GM12878 (cell line): ENCODE measurements at regions not wholly inside any gene's neighbourhood (a gene's known extent, or its start where the extent isn't known, plus 50 kb on each side); places are given as distances from the start of the nearest gene placed in this dataset.

Experiments
- ATAC-seq: fragments of 200-7000 bp; cut with Tn5 transposase; 3 replicates; pipeline ENCODE4 v1.9.1; 2020; ENCODE audit warnings: mild to moderate bottlenecking, moderate library complexity
- BruUV-seq: library from RNA; stranded (reverse); fragments of 400-500 nt; replicated peaks from 2 replicates; lab custom pipeline; 2021; lab: Mats Ljungman, UMichigan
- CTCF ChIA-PET: fragments of 300-600 bp; sonication (Branson Sonifier 250); formaldehyde crosslinking; extraction: SDS; loops from one replicate; lab custom pipeline; 2021; ENCODE audit warnings: inconsistent platforms; lab: Yijun Ruan, JAX
- POLR2A ChIA-PET: fragments of 350-600 bp; formaldehyde crosslinking; extraction: SDS; loops from one replicate; lab custom pipeline; 2021; ENCODE audit warnings: inconsistent platforms; lab: Charles Lee
- RAD21 ChIA-PET: fragments of 300-600 bp; sonication (Branson Sonifier 250); formaldehyde crosslinking; loops from one replicate; lab custom pipeline; 2023; ENCODE audit warnings: antibody characterized with exemption; ENCODE audit not compliant: unreplicated experiment; lab: Charles Lee
- SMC1A ChIA-PET: fragments of 300-600 bp; sonication (Branson Sonifier 250); formaldehyde crosslinking; loops from one replicate; lab custom pipeline; 2023; ENCODE audit not compliant: unreplicated experiment, uncharacterized antibody; lab: Charles Lee
- DNase-seq: peaks from one replicate; pipeline ENCODE4 v3.0.0-alpha.2; 2011; ENCODE audit warnings: low read depth, low spot score
- FAIRE-seq: peaks from 3 replicates; lab custom pipeline; 2011; peaks lifted over from hg19 to GRCh38; lab: Jason Lieb, UNC
- H2AFZ ChIP-seq: 2 replicates; pipeline ENCODE4 v1.6.0; 2011; ENCODE audit warnings: low read depth, low read length, control low read depth; ENCODE audit not compliant: control insufficient read depth
- H3K27ac ChIP-seq: 2 replicates; pipeline ENCODE4 v1.5.1; 2011; ENCODE audit warnings: control low read depth; ENCODE audit not compliant: control insufficient read depth, insufficient read depth
- H3K27me3 ChIP-seq, 2 experiments: replicated peaks in 1 of 2; 2 replicates each; pipeline versions ENCODE4 v1.6.0 to v1.6.1; 2011; ENCODE audit warnings: low read length in 1 of 2; ENCODE audit not compliant: control insufficient read depth in 2 of 2, insufficient read depth in 2 of 2
- H3K36me3 ChIP-seq, 2 experiments: 2 replicates each; pipeline ENCODE4 v1.5.1; 2011; ENCODE audit warnings: low read length in 1 of 2; ENCODE audit not compliant: control insufficient read depth in 2 of 2, insufficient read depth in 2 of 2
- H3K4me1 ChIP-seq: 2 replicates; pipeline ENCODE4 v1.6.1; 2011; ENCODE audit warnings: mild to moderate bottlenecking, low read length, moderate library complexity, mixed read lengths; ENCODE audit not compliant: control insufficient read depth, insufficient read depth
- H3K4me2 ChIP-seq: 2 replicates; pipeline ENCODE4 v1.6.0; 2011; ENCODE audit warnings: control low read depth; ENCODE audit not compliant: control insufficient read depth, insufficient read depth
- H3K4me3 ChIP-seq: fragments of 200-600 bp; sonication (generic); 2 replicates; pipeline ENCODE4 v1.5.1; 2016
- H3K79me2 ChIP-seq: 2 replicates; pipeline ENCODE4 v1.6.0; 2011; ENCODE audit warnings: low read length; ENCODE audit not compliant: control insufficient read depth, insufficient read depth
- H3K9ac ChIP-seq: 2 replicates; pipeline ENCODE4 v1.8.0; 2011; ENCODE audit warnings: low read length, control low read depth, mixed read lengths; ENCODE audit not compliant: control insufficient read depth, insufficient read depth
- H3K9me3 ChIP-seq: replicated peaks from 3 replicates; pipeline ENCODE4 v1.5.1; 2011; ENCODE audit warnings: mild to moderate bottlenecking, low read length; ENCODE audit not compliant: control insufficient read depth, insufficient read depth
- H4K20me1 ChIP-seq: 2 replicates; pipeline ENCODE4 v1.6.0; 2011; ENCODE audit not compliant: control insufficient read depth, insufficient read depth
- ATF7 ChIP-seq: fragments of 450-650 bp; IDR thresholded peaks from 2 replicates; pipeline ENCODE4 v1.6.1; 2016; ENCODE audit warnings: low read depth, mild to moderate bottlenecking
- BHLHE40 ChIP-seq, 2 experiments: fragments of 450-650 bp in 1 of 2; IDR thresholded peaks; 2 replicates each; pipeline ENCODE4 v1.6.1; 2011 to 2017; ENCODE audit warnings: low read depth in 2 of 2, borderline replicate concordance in 1 of 2, improper control_type of control experiment in 1 of 2, low read length in 1 of 2, mild to moderate bottlenecking in 1 of 2
- BRCA1 ChIP-seq: IDR thresholded peaks from 2 replicates; pipeline ENCODE4 v1.6.1; 2011; ENCODE audit warnings: low read depth, low read length, improper control_type of control experiment
- CHD2 ChIP-seq: IDR thresholded peaks from 2 replicates; pipeline ENCODE4 v1.6.1; 2011; ENCODE audit warnings: low read depth, low read length, improper control_type of control experiment, borderline replicate concordance
- JUNB ChIP-seq: IDR thresholded peaks from 2 replicates; pipeline ENCODE4 v1.6.1; 2016; ENCODE audit warnings: antibody characterized with exemption, mild to moderate bottlenecking
- MTA3 ChIP-seq: IDR thresholded peaks from 2 replicates; pipeline ENCODE4 v1.6.1; 2012; ENCODE audit warnings: low read length, inconsistent platforms, borderline replicate concordance
- NR2C1 ChIP-seq: fragments of 450-650 bp; IDR thresholded peaks from 2 replicates; pipeline ENCODE4 v1.6.1; 2017; ENCODE audit warnings: antibody characterized with exemption, mild to moderate bottlenecking, moderate library complexity
- POLR2A ChIP-seq: IDR thresholded peaks from 2 replicates; pipeline ENCODE4 v1.6.1; 2011; ENCODE audit warnings: low read depth, mild to moderate bottlenecking, low read length
- RBBP5 ChIP-seq: fragments of 200-600 bp; sonication (generic); conservative IDR thresholded peaks from 2 replicates; pipeline ENCODE4 v1.6.1; 2016
- SMAD1 ChIP-seq: fragments of 450-650 bp; IDR thresholded peaks from 2 replicates; pipeline ENCODE4 v1.6.1; 2018; ENCODE audit warnings: mild to moderate bottlenecking, low read depth; ENCODE audit not compliant: partially characterized antibody
- SMAD5 ChIP-seq: IDR thresholded peaks from 2 replicates; pipeline ENCODE4 v1.6.1; 2016; ENCODE audit warnings: antibody characterized with exemption, low read depth
- YY1 ChIP-seq: IDR thresholded peaks from 2 replicates; pipeline ENCODE4 v1.6.1; 2011; ENCODE audit warnings: low read depth, mild to moderate bottlenecking, low read length
- ZNF217 ChIP-seq: fragments of 450-650 bp; IDR thresholded peaks from 2 replicates; pipeline ENCODE4 v1.6.1; 2017; ENCODE audit warnings: antibody characterized with exemption, mild to moderate bottlenecking
- ZNF384 ChIP-seq: IDR thresholded peaks from 2 replicates; pipeline ENCODE4 v1.6.1; 2012; ENCODE audit warnings: low read depth, mild to moderate bottlenecking, low read length, improper control_type of control experiment, borderline replicate concordance
- WGBS: methylation state at CpG from one replicate; pipeline ENCODE4 v1.1.6; 2016; ENCODE audit warnings: low lambda C conversion rate; ENCODE audit not compliant: insufficient replicate concordance, insufficient coverage; ENCODE audit errors: missing lambda C conversion rate; 5-methylcytosine and 5-hydroxymethylcytosine counted together
- in situ Hi-C: fragments of 300-500 bp; cut with MboI; formaldehyde crosslinking; loops from 9 replicates; pipeline ENCODE4 v1.14.3; 2018; ENCODE audit warnings: mixed read lengths
- intact Hi-C: fragments of 100-400 bp; cut with micrococcal nuclease; formaldehyde crosslinking; loops from one replicate; pipeline ENCODE4 v1.14.2; 2022; ENCODE audit not compliant: unreplicated experiment

DNA sequence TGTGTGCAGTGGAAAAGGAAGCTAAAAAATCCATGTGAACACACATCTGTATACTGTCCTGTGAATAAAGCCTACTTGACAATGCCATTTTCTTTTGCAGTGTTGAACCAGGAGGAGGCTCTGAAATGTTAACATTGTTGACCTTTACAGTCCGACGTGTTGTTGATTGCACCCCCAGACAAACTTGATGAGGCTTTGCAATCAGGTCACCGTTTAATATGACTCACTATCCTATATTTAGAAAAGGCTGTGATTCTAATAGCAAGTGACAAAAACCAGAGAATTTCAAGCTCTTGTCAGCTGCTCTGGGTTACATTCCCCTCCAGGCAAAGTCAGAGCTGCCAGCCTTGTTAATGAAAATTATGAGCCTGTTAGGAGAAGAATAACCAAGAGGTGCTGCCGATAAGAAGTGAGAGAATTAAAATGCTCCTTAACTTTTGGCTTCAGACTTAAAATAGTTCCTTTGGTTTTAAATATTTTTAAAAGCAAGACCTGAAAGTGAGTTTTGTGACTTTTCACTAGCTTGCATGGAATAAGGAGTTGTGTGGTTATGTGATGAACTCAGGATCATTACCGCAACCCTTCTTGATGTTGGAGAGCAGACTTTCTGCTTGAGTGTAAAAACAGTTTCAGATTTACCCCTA is 162.1 kb downstream of the QPCT start (continued):
- no peak for TF ChIP-seq RBBP5
- peak; percentile 66 for TF ChIP-seq JUNB

DNA sequence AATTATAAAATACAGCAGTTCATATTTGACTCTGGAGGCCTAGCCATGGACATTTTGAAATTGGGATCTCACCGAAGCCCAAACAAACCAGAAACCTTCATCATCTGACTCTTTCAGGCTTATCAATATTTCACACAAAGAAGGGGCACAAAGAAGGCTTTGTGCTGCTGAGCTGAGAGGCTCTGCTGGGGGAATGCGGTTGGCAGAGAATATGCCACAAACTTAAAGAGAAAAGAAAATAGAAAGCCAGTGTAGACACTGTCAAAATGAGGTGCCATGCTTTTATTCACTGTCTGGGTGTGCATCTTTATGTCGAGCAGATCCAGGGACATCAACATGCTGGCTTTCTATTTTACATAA is 162.6 kb downstream of the QPCT start:
- in situ Hi-C loops (no loop called here), intact Hi-C loops (no loop called here)
- TF ChIP-seq POLR2A (no peak), ATF7 (no peak), MTA3 (no peak), SMAD1 (no peak), SMAD5 (no peak), BHLHE40 (IDR thresholded peaks at IDR 0.05; ENCODE audit: borderline replicate concordance in 1 of 2, low read depth in 2 of 2, low read length in 1 of 2) (no peak), ZNF384 (no peak), ZNF217 (no peak), CHD2 (no peak), YY1 (no peak), BRCA1 (no peak), NR2C1 (no peak)
- Histone ChIP-seq H3K27ac (no peak overlapping the region), H3K27me3 (no peaks in the 10 kb centered on the region), H3K4me2 (no peak overlapping the region), H3K36me3 (no peaks in the 10 kb centered on the region), H3K9ac (no peak overlapping the region), H2AFZ (0 out of 2 replicates have a peak overlapping the region, but pooled peaks have one; percentile 19), H3K4me3 (no peak overlapping the region), H3K79me2 (no peaks in the 10 kb centered on the region), H3K4me1 (no peaks in the 10 kb centered on the region), H3K9me3 (no peaks in the 10 kb centered on the region), H4K20me1 (no peaks in the 10 kb centered on the region)
- ATAC-seq (peak; percentile 43), FAIRE-seq (no peak), DNase-seq (no peak)
- ChIA-PET RAD21 (interaction anchor here (1.0 to 1.2 kb wide), 3 partner anchors 23 to 325 kb away, joined by 3 read pairs; no protein-coding TSS in a partner anchor), POLR2A (no interaction called here), SMC1A (interaction anchor here (0.6 to 1.7 kb wide), 5 partner anchors 16 to 325 kb away, joined by 3 to 7 read pairs (median 4); no protein-coding TSS in a partner anchor), CTCF (interaction anchor here (0.9 to 1.2 kb wide), 2 partner anchors 18 to 112 kb away, joined by 3 to 6 read pairs; no protein-coding TSS in a partner anchor)
- BruUV-seq = no TSS peak
- 51% methylated on average over 3 of the region's 3 CpGs for WGBS
